GM12872 (cell line): ENCODE measurements at regions not wholly inside any gene's neighbourhood (a gene's known extent, or its start where the extent isn't known, plus 50 kb on each side); places are given as distances from the start of the nearest gene placed in this dataset.

Experiments
- CTCF ChIP-seq: IDR thresholded peaks from 3 replicates; pipeline ENCODE4 v1.5.1; 2011; ENCODE audit warnings: low read depth, mild to moderate bottlenecking, low read length, moderate library complexity; ENCODE audit not compliant: insufficient read depth

GRCh38 chr6:82786248-82786647 lies 279.4 kb downstream of the UBE3D start:
- no peak for TF ChIP-seq CTCF

- TF ChIP-seq CTCF: no peak
Observed at GRCh38 chr6:82795940-82796339, 269.7 kb downstream of the UBE3D start.

GRCh38 chr6:82801083-82801482 lies 264.6 kb downstream of the UBE3D start:
- TF ChIP-seq CTCF: no peak

- TF ChIP-seq CTCF: no peak
Observed at GRCh38 chr6:82818727-82819126, 246.9 kb downstream of the UBE3D start.

- no peak for TF ChIP-seq CTCF
Observed at GRCh38 chr6:82823361-82823760, 242.3 kb downstream of the UBE3D start.

GRCh38 chr6:82832811-82833210 lies 232.8 kb downstream of the UBE3D start:
- TF ChIP-seq CTCF: no peak

- no peak for TF ChIP-seq CTCF
Observed at GRCh38 chr6:82833481-82833880, 232.2 kb downstream of the UBE3D start.
